Prostate gland (tissue), 2 donors: ENCODE measurements at regions not wholly inside any gene's neighbourhood (a gene's known extent, or its start where the extent isn't known, plus 50 kb on each side); places are given as distances from the start of the nearest gene placed in this dataset.

ENCODE experiments used
- POLR2A ChIP-seq: fragments of 450-650 bp; IDR thresholded peaks from one replicate; pipeline ENCODE4 v1.6.1; 2016; ENCODE audit warnings: antibody characterized with exemption, mild to moderate bottlenecking
- TF ChIP-seq, protein P1 (sequence below), 4 experiments: fragments of 200-600 bp in 2 of 4; fragments of 450-650 bp in 2 of 4; sonication (generic) in 2 of 4; IDR thresholded peaks; 1 replicate in 3 of 4; 2 replicates in 1 of 4; pipeline ENCODE4 v1.5.1; 2016 to 2019; ENCODE audit warnings: antibody characterized with exemption in 4 of 4, mild to moderate bottlenecking in 2 of 4, moderate library complexity in 2 of 4

DNA sequence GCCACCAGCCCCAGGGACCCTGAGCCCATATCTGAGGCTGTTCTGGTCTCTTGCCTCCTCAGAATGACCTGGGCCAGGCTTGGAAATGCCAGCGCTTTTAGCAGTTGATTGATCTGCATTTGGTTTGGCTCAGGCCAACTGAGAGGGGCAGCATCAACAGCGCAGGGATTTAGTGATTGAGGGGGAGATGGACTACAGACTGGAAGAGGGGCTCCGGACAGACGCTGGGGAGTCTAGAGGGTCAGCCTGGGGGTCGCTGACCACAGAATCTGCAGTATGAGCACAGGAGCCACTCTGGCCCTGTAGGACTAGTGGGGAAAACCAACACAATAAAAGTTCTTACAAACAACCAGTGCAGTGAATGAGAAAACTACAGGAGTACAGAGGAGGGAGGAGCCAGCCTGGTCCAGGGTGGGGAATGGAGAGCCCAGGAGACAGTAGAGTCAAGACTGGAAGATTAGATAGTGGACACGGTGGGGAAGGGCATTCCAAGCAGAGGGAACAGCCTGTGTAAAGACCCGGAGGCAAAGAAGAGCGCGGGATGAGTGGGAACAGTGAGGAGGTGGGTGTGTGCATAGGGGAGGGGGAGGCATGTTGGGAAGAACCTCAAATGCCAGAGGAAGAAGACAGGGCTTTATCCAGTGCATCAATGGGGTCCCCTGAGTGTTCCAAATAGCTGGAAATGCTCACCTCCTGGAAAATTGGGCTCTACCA, 128.9 kb downstream of the MRM1 start:
- TF ChIP-seq, protein P1, sequence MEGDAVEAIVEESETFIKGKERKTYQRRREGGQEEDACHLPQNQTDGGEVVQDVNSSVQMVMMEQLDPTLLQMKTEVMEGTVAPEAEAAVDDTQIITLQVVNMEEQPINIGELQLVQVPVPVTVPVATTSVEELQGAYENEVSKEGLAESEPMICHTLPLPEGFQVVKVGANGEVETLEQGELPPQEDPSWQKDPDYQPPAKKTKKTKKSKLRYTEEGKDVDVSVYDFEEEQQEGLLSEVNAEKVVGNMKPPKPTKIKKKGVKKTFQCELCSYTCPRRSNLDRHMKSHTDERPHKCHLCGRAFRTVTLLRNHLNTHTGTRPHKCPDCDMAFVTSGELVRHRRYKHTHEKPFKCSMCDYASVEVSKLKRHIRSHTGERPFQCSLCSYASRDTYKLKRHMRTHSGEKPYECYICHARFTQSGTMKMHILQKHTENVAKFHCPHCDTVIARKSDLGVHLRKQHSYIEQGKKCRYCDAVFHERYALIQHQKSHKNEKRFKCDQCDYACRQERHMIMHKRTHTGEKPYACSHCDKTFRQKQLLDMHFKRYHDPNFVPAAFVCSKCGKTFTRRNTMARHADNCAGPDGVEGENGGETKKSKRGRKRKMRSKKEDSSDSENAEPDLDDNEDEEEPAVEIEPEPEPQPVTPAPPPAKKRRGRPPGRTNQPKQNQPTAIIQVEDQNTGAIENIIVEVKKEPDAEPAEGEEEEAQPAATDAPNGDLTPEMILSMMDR (IDR thresholded peaks at IDR 0.05): no peak
- no peak for TF ChIP-seq POLR2A
